ENCODE measurements at regions not wholly inside any gene's neighbourhood (a gene's known extent, or its start where the extent isn't known, plus 50 kb on each side); places are given as distances from the start of the nearest gene placed in this dataset.

- H3K4me3 ChIP-seq (ENCODE audit: low read depth, low read length), result no peak overlapping the region
- no peaks in the 10 kb centered on the region for H3K36me3 ChIP-seq (ENCODE audit: control insufficient read depth, insufficient read depth, low read length)
- TF ChIP-seq CTCF (IDR thresholded peaks at IDR 0.05; ENCODE audit: insufficient read depth, low read length, poor library complexity, severe bottlenecking), result no peak
- DNase-seq (ENCODE audit: low read depth), result no peak
- H3K27me3 ChIP-seq (ENCODE audit: control insufficient read depth, insufficient read depth, low read length), result no peaks in the 10 kb centered on the region
Measured at GRCh38 chr9:28082671-28083070, 509.4 kb upstream of the C9orf72 start.

- H3K4me3 ChIP-seq (ENCODE audit: low read depth, low read length), result no peak overlapping the region
- H3K36me3 ChIP-seq (ENCODE audit: control insufficient read depth, insufficient read depth, low read length), result no peaks in the 10 kb centered on the region
- H3K27me3 ChIP-seq (ENCODE audit: control insufficient read depth, insufficient read depth, low read length), result no peaks in the 10 kb centered on the region
- TF ChIP-seq CTCF (IDR thresholded peaks at IDR 0.05; ENCODE audit: insufficient read depth, low read length, poor library complexity, severe bottlenecking), result no peak
- no peak for DNase-seq (ENCODE audit: low read depth)
Measured at GRCh38 chr9:28086881-28087280, 513.6 kb upstream of the C9orf72 start.

GRCh38 chr9:28092981-28093936 is 520.0 kb upstream of the C9orf72 start:
- TF ChIP-seq CTCF (IDR thresholded peaks at IDR 0.05; ENCODE audit: insufficient read depth, low read length, poor library complexity, severe bottlenecking), result no peak
- Histone ChIP-seq H3K27me3 (ENCODE audit: control insufficient read depth, insufficient read depth, low read length) (no peaks in the 10 kb centered on the region), H3K4me3 (ENCODE audit: low read depth, low read length) (no peak overlapping the region), H3K36me3 (ENCODE audit: control insufficient read depth, insufficient read depth, low read length) (no peaks in the 10 kb centered on the region)
- no peak for DNase-seq (ENCODE audit: low read depth)

GRCh38 chr9:28101509-28101908 is 528.2 kb upstream of the C9orf72 start:
- H3K27me3 ChIP-seq (ENCODE audit: control insufficient read depth, insufficient read depth, low read length), result no peaks in the 10 kb centered on the region

GRCh38 chr9:28105001-28105400 is 531.7 kb upstream of the C9orf72 start:
- Histone ChIP-seq H3K4me3 (ENCODE audit: low read depth, low read length) (no peak overlapping the region), H3K36me3 (ENCODE audit: control insufficient read depth, insufficient read depth, low read length) (no peaks in the 10 kb centered on the region), H3K27me3 (ENCODE audit: control insufficient read depth, insufficient read depth, low read length) (no peaks in the 10 kb centered on the region)
- no peak for TF ChIP-seq CTCF (IDR thresholded peaks at IDR 0.05; ENCODE audit: insufficient read depth, low read length, poor library complexity, severe bottlenecking)
- DNase-seq (ENCODE audit: low read depth), result no peak

More at GRCh38 chr9:28101509-28101908, 528.2 kb upstream of the C9orf72 start:
- H3K36me3 ChIP-seq (ENCODE audit: control insufficient read depth, insufficient read depth, low read length), result no peaks in the 10 kb centered on the region
- TF ChIP-seq CTCF (IDR thresholded peaks at IDR 0.05; ENCODE audit: insufficient read depth, low read length, poor library complexity, severe bottlenecking), result no peak
- no peak for DNase-seq (ENCODE audit: low read depth)
- no peak overlapping the region for H3K4me3 ChIP-seq (ENCODE audit: low read depth, low read length)

All from kidney epithelial cell (primary cell).